BLaER1 treated with 17β-estradiol and CSF1 and Interleukin-3, amounts not matched to agents 10 nM and 100 nM (cell line): ENCODE measurements at regions not wholly inside any gene's neighbourhood (a gene's known extent, or its start where the extent isn't known, plus 50 kb on each side); places are given as distances from the start of the nearest gene placed in this dataset.
"Not testable (repeated sequence)": the region's sequence is repeated elsewhere in the genome, so short reads cannot be mapped to it uniquely, and the experiment has no call there.

Experiments used
- H3K27ac ChIP-seq, 11 experiments: shearing (Covaris generic); formaldehyde crosslinking; 2 replicates each; pipeline ENCODE4 v1.8.1; 2022
- H3K27me3 ChIP-seq, 11 experiments: shearing (Covaris generic); formaldehyde crosslinking; 2 replicates each; pipeline ENCODE4 v1.8.1; 2022
- H3K36me3 ChIP-seq, 11 experiments: shearing (Covaris generic); formaldehyde crosslinking; 2 replicates each; pipeline ENCODE4 v1.8.1; 2022
- H3K4me1 ChIP-seq, 10 experiments: shearing (Covaris generic); formaldehyde crosslinking; 2 replicates each; pipeline ENCODE4 v1.8.1; 2022
- H3K4me2 ChIP-seq, 11 experiments: shearing (Covaris generic); formaldehyde crosslinking; 2 replicates each; pipeline ENCODE4 v1.8.1; 2022
- H3K4me3 ChIP-seq, 10 experiments: shearing (Covaris generic); formaldehyde crosslinking; 2 replicates each; pipeline ENCODE4 v1.8.1; 2022
- H3K9ac ChIP-seq, 11 experiments: shearing (Covaris generic); formaldehyde crosslinking; 2 replicates each; pipeline ENCODE4 v1.8.1; 2022
- H3K9me3 ChIP-seq, 11 experiments: shearing (Covaris generic); formaldehyde crosslinking; replicated peaks in 1 of 11; 2 replicates each; pipeline ENCODE4 v1.8.1; 2022
- H4K20me1 ChIP-seq, 11 experiments: shearing (Covaris generic); formaldehyde crosslinking; 2 replicates each; pipeline ENCODE4 v1.8.1; 2022
- Cebpa-rat ChIP-seq, 11 experiments: shearing (Covaris generic); IDR thresholded peaks; 2 replicates each; pipeline ENCODE4 v1.8.1; 2022

DNA sequence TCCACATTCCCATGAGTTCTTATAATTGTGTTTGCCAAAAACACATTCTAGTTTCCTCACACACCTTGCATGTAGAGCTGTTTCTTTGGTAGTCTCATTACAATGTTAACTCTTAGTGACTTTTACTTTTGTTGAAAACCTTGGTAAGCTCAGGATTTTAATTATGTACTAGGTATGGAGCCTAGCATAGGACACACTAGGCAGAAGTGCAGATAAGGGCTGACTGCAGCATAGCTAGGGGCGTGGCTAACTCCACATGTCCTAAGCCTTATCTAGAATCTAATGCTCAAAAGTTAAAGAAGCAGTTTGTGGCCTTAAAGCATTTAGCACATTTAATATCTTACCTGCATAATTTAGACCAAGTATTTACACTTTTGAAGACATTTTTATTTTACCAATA lies 153.7 kb upstream of the FBXO11 start:
- no peaks in the 10 kb centered on the region for H3K36me3 ChIP-seq
- H3K27ac ChIP-seq: no peak overlapping the region
- no peaks in the 10 kb centered on the region for H3K4me1 ChIP-seq
- TF ChIP-seq Cebpa-rat (IDR thresholded peaks at IDR 0.05): no peak
- no peak overlapping the region for H3K4me2 ChIP-seq
- H3K27me3 ChIP-seq: no peaks in the 10 kb centered on the region
- H3K4me3 ChIP-seq: no peak overlapping the region
- no peak overlapping the region for H3K9ac ChIP-seq
- no peaks in the 10 kb centered on the region for H4K20me1 ChIP-seq
- peaks cover 0 to 8% (median 0%) of the 10 kb centered on the region in 11 experiments; a peak in 2 of 22 replicates for H3K9me3 ChIP-seq

DNA sequence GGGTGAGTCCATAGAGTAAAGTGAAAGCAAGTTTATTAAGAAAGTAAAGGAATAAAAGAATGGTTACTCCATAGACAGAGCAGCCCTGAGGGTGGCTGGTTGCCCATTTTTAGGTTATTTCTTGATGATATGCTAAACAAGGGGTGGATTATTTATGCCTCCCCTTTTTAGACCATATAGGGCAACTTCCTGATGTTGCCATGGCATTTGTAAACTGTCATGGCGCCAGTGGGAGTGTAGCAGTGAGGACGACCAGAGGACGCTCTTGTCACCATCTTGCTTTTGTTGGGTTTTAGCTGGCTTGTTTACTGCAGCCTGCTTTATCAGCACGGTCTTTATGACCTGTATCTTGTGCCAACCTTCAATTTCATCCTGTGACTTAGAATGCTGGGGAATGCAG lies 155.4 kb upstream of the FBXO11 start:
- H3K4me1 ChIP-seq, H3K4me3 ChIP-seq, H3K9ac ChIP-seq, H4K20me1 ChIP-seq, H3K9me3 ChIP-seq, H3K36me3 ChIP-seq, H3K27ac ChIP-seq, H3K4me2 ChIP-seq, H3K27me3 ChIP-seq: not testable (repeated sequence)

DNA sequence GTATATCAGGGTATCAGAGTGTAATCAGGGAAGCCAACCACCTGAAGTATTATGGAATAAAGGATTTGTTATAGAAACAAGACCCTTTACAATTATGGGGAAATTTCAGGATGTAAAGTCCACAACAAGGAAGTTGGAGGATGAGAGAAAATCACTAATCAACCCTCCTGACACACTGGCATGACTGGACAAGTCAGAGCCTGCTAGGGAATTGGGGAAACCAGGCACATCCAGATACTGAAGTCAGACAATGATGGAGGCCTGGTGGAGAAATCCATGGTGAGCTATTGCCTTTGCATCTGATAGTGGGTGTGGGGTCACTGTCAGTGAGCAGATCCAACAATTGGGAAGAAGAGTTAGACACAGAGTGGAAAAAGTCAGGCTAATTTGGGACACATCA lies 158.8 kb upstream of the FBXO11 start:
- Histone ChIP-seq H3K36me3 (no peaks in the 10 kb centered on the region), H3K4me1 (peaks cover 0 to 13% (median 0%) of the 10 kb centered on the region in 10 experiments; a peak in 7 of 20 replicates), H3K9me3 (no peaks in the 10 kb centered on the region), H3K9ac (no peak overlapping the region), H3K27ac (no peak overlapping the region), H3K4me3 (no peak overlapping the region), H3K27me3 (no peaks in the 10 kb centered on the region), H4K20me1 (no peaks in the 10 kb centered on the region), H3K4me2 (no peak overlapping the region)
- no peak for TF ChIP-seq Cebpa-rat (IDR thresholded peaks at IDR 0.05)

DNA sequence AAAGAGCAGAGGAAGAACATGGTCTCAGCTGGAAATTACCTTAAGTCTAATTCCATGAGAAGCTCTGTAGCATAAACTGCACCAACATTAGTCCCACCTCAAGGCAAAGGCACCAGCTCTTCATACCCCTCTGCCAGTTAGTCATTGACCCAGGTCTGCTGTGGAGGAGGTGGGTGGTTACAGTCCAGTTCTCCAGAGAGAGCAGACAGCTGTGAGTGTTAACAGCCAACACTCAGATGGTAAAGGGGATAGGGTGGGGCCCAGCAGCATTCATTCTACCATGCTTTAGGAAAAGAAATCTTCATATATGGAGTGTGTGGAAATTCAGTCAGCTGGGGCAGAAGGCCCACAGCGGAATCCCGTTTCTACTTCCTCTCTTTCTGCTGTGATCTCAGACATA lies 159.7 kb upstream of the FBXO11 start:
- Histone ChIP-seq H3K27ac (no peak overlapping the region), H3K4me2 (no peak overlapping the region), H4K20me1 (no peaks in the 10 kb centered on the region; a peak in 1 of 22 replicates), H3K4me3 (no peak overlapping the region), H3K27me3 (no peaks in the 10 kb centered on the region), H3K36me3 (no peaks in the 10 kb centered on the region), H3K4me1 (peaks cover 0 to 19% (median 0%) of the 10 kb centered on the region in 10 experiments; a peak in 7 of 20 replicates), H3K9ac (no peak overlapping the region), H3K9me3 (no peaks in the 10 kb centered on the region)
- TF ChIP-seq Cebpa-rat (IDR thresholded peaks at IDR 0.05): no peak

DNA sequence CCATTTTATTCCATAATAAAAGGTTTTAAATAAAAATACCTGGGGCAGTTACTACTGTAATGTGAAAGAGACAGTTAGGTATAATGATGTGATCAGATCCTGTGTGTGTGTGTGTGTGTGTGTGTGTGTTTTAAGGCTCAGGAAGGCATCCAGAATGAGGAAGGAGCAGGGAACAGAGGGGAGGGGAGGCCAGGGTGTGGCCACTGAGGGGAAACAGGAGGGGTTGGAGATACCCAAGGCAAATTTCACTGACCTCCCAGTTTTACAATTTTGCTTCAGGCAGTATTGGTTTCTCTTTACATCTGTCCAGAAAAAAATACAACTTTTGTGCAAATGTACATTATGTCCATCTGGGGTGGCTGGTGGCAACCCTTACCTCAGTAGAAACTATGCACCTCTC lies 163.5 kb upstream of the FBXO11 start:
- Histone ChIP-seq H3K4me2 (peak overlapping the region in 3 of 11 experiments; percentile 29 to 54 (median 30); a peak in 6 of 22 replicates), H3K9ac (no peak overlapping the region), H3K27ac (no peak overlapping the region), H3K36me3 (no peaks in the 10 kb centered on the region), H4K20me1 (no peaks in the 10 kb centered on the region; a peak in 1 of 22 replicates), H3K27me3 (no peaks in the 10 kb centered on the region), H3K4me3 (no peak overlapping the region), H3K9me3 (no peaks in the 10 kb centered on the region), H3K4me1 (peaks cover 0 to 19% (median 0%) of the 10 kb centered on the region in 10 experiments; a peak in 7 of 20 replicates)
- TF ChIP-seq Cebpa-rat (IDR thresholded peaks at IDR 0.05): no peak

DNA sequence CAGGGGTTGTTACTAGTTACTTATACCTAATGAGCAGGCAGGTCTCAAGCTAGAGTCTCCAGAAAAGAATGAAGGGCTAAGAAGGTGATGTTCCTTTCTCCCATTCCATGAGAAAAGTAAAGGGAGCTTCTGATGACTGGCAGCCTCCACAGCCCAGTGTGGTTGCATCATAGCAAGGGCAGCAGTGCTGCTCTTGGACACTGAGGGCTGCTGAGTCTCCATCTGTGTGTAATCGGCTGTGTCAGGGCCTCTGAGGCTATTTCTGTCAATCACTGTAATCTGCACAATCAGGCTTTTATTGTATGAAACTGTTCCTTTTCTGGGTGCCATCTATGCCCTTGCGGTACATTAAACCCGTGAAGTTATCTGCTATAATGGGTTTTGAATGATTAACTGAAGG lies 164.1 kb upstream of the FBXO11 start:
- no peaks in the 10 kb centered on the region for H3K9me3 ChIP-seq
- H4K20me1 ChIP-seq: no peaks in the 10 kb centered on the region; a peak in 1 of 22 replicates
- H3K4me1 ChIP-seq: peaks cover 0 to 19% (median 0%) of the 10 kb centered on the region in 10 experiments; a peak in 7 of 20 replicates
- TF ChIP-seq Cebpa-rat (IDR thresholded peaks at IDR 0.05): no peak
- no peaks in the 10 kb centered on the region for H3K27me3 ChIP-seq
- H3K9ac ChIP-seq: no peak overlapping the region
- no peak overlapping the region for H3K27ac ChIP-seq
- H3K4me3 ChIP-seq: no peak overlapping the region
- no peaks in the 10 kb centered on the region for H3K36me3 ChIP-seq
- peak overlapping the region in 3 of 11 experiments; percentile 29 to 54 (median 30); a peak in 5 of 22 replicates for H3K4me2 ChIP-seq

DNA sequence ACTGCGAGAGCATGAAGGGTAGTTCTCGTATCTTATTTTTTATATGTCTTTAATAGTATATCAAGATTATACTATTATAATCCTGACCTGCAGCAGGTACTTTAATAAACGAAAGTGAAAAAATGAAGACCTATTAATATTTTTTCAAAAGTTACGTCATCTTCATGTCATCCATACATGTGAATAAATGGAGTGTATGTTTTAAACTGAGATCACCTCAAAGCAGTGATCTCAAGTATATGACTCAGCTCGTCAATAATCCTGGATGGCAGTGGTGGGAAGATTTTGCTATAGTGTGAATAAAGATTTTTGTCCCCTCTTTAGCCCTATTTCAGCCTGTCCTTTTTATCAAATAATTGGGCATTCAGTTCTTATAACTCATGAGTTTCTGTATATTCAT lies 166.3 kb upstream of the FBXO11 start:
- no peak overlapping the region for H3K27ac ChIP-seq
- no peaks in the 10 kb centered on the region; a peak in 1 of 22 replicates for H4K20me1 ChIP-seq
- H3K36me3 ChIP-seq: no peaks in the 10 kb centered on the region
- no peak for TF ChIP-seq Cebpa-rat (IDR thresholded peaks at IDR 0.05)
- H3K4me3 ChIP-seq: no peak overlapping the region
- no peaks in the 10 kb centered on the region for H3K9me3 ChIP-seq
- no peak overlapping the region for H3K4me2 ChIP-seq
- H3K9ac ChIP-seq: no peak overlapping the region
- peaks cover 0 to 19% (median 0%) of the 10 kb centered on the region in 10 experiments; a peak in 7 of 20 replicates for H3K4me1 ChIP-seq
- H3K27me3 ChIP-seq: no peaks in the 10 kb centered on the region

DNA sequence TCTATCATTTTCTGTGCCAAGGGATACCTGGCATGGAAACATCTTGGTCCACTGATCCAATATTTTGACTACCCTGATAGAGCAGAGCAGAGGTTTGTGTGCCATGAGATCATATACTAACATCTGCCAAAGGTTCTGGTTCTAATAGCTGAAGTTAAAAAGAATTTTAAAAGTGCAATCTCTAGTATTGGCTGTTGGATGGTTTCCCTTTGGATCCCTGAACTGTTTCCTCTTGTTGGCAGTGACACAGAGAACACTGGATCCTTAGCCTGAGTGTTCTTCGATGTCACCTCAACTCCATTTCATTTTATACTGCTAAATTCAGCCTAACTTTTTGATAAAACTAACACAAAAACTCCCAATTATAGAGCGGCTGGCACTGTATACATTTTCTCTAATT lies 169.3 kb upstream of the FBXO11 start:
- H3K27me3 ChIP-seq: no peaks in the 10 kb centered on the region

DNA sequence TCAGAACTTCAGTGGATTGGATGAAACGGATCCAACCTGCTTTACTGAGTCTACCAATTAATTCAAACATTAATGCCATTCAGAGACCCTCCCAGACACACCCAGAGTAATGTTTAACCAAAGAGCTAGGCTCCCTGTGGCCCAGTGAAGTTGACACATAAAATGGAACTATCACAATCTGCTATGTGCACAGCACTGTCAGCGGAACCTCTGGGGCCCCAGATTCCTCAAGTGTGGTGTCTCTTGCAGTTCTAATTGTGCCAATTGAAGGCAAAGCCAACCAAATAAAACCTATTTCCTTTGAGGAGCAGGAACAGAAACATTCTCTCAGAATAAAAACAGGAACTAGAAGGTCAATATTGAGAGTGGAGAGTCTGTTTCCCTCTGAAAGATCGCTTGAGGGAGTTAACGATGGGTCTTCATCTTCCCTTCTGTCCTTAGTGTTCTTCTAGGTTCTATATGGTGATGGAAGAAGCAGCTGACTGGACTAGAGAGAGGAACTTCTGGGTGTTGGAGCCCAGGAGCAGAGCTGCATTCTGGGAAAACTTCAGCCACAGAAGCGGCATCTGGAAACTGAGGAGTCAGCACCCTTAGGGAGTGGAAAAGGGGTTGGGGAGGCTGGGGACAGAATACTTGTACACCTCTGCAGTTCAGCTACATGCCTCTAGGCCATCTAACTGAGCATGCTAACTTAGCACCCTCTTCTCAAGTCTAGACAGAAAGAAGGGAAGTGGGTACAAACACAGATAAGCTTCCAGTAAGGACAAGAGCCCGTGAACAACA lies 174.4 kb upstream of the FBXO11 start:
- peak overlapping the region in 10 of 11 experiments; percentile 25 to 87 (median 48); a peak in 18 of 22 replicates for H3K4me2 ChIP-seq
- no peak overlapping the region for H3K4me3 ChIP-seq
- TF ChIP-seq Cebpa-rat (IDR thresholded peaks at IDR 0.05): no peak
- peaks cover 0 to 28% (median 13%) of the 10 kb centered on the region in 10 experiments; a peak in 14 of 20 replicates for H3K4me1 ChIP-seq
- no peaks in the 10 kb centered on the region for H3K36me3 ChIP-seq
- no peaks in the 10 kb centered on the region for H4K20me1 ChIP-seq
- H3K27me3 ChIP-seq: no peaks in the 10 kb centered on the region
- no peak overlapping the region for H3K9ac ChIP-seq
- peak overlapping the region in 5 of 11 experiments; percentile 15 to 62 (median 39); a peak in 6 of 22 replicates for H3K27ac ChIP-seq
- H3K9me3 ChIP-seq: peaks cover 0 to 4% (median under 1%) of the 10 kb centered on the region in 11 experiments; a peak in 5 of 22 replicates

More for the DNA sequence above, 169.3 kb upstream of the FBXO11 start:
- no peak overlapping the region for H3K4me2 ChIP-seq
- TF ChIP-seq Cebpa-rat (IDR thresholded peaks at IDR 0.05): no peak
- no peaks in the 10 kb centered on the region for H3K9me3 ChIP-seq
- no peaks in the 10 kb centered on the region; a peak in 1 of 22 replicates for H4K20me1 ChIP-seq
- H3K4me1 ChIP-seq: peaks cover 0 to 20% (median 9%) of the 10 kb centered on the region in 10 experiments; a peak in 14 of 20 replicates
- H3K27ac ChIP-seq: no peak overlapping the region
- H3K9ac ChIP-seq: no peak overlapping the region
- H3K4me3 ChIP-seq: no peak overlapping the region
- H3K36me3 ChIP-seq: no peaks in the 10 kb centered on the region
